ENCODE measurements at regions not wholly inside any gene's neighbourhood (a gene's known extent, or its start where the extent isn't known, plus 50 kb on each side); places are given as distances from the start of the nearest gene placed in this dataset.

DNA sequence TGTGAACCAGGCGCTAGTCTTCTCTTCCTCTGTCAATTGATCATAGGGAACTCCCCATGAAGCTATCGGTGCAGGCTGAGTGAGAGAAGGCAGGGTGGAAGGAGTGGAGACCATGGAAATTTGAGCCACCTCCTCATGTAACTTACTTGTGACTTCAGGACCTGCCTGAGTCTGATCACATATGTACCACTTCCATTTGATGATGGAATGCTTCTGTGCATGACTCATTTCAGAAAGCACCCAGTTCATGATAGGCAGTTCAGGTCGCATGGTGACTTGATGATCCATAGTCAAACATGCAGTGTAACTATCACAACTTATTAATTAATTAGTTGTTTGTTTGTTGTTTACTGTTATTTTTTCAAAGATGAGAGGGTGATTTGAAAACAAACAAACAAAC, 1296.7 kb downstream of the SUCLG1 start:
- H3K4me1 ChIP-seq = no peaks in the 10 kb centered on the region
- no peak overlapping the region for H3K4me3 ChIP-seq
- ATAC-seq (no peak), DNase-seq (no peak)
- no peaks in the 10 kb centered on the region for H3K36me3 ChIP-seq
- H3K9me3 ChIP-seq = no peaks in the 10 kb centered on the region
- H3K27me3 ChIP-seq (ENCODE audit: low read depth) = no peaks in the 10 kb centered on the region
- intact Hi-C loops (cut with DNase I) = no loop called here
- no peak overlapping the region for H3K27ac ChIP-seq
- TF ChIP-seq, protein P1, sequence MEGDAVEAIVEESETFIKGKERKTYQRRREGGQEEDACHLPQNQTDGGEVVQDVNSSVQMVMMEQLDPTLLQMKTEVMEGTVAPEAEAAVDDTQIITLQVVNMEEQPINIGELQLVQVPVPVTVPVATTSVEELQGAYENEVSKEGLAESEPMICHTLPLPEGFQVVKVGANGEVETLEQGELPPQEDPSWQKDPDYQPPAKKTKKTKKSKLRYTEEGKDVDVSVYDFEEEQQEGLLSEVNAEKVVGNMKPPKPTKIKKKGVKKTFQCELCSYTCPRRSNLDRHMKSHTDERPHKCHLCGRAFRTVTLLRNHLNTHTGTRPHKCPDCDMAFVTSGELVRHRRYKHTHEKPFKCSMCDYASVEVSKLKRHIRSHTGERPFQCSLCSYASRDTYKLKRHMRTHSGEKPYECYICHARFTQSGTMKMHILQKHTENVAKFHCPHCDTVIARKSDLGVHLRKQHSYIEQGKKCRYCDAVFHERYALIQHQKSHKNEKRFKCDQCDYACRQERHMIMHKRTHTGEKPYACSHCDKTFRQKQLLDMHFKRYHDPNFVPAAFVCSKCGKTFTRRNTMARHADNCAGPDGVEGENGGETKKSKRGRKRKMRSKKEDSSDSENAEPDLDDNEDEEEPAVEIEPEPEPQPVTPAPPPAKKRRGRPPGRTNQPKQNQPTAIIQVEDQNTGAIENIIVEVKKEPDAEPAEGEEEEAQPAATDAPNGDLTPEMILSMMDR (IDR thresholded peaks at IDR 0.05) = no peak

DNA sequence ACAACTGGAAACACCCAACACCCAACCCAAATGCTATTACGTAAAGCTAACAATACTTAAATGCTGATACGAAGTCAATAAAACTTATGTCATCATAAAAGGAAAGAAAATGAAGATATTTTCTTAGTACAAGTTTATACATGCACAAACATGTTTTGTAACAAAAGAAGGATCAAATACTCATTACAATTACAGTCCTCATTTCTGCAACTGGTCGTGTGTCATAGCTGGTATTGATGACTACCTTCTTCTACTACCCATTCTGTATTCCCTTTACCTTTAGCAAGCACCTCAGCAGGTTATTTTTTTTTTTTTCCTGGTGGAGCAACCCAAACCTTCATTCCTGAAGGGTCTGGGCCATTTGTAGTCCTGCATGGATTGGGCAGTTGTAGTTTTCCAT, 1298.5 kb downstream of the SUCLG1 start:
- H3K4me3 ChIP-seq = no peak overlapping the region
- no peaks in the 10 kb centered on the region for H3K4me1 ChIP-seq
- intact Hi-C loops (cut with DNase I) = no loop called here
- H3K27ac ChIP-seq = no peak overlapping the region
- ATAC-seq = no peak
- no peaks in the 10 kb centered on the region for H3K27me3 ChIP-seq (ENCODE audit: low read depth)
- no peak for DNase-seq
- no peaks in the 10 kb centered on the region for H3K36me3 ChIP-seq
- TF ChIP-seq, protein P1 (IDR thresholded peaks at IDR 0.05) = no peak
- peaks cover 4% of the 10 kb centered on the region for H3K9me3 ChIP-seq

DNA sequence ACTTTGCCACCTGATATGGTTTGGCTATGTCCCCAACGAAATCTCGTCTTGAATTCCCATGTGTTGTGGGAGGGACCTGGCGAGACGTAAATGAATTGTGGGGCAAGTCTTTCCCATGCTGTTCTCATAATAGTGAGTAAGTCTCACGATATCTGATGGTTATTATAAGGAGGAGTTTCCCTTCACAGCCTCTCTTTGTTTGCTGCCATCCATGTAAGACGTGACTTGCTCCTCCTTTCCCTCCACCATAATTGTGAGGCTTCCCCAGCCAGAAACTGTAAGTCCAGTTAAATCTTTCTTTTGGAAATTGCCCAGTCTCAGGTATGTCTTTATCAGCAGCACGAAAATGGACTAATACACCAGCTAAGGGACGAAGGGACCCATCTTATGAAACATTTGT, 1303.3 kb downstream of the SUCLG1 start:
- no peak for DNase-seq
- TF ChIP-seq, protein P1 (IDR thresholded peaks at IDR 0.05) = no peak

DNA sequence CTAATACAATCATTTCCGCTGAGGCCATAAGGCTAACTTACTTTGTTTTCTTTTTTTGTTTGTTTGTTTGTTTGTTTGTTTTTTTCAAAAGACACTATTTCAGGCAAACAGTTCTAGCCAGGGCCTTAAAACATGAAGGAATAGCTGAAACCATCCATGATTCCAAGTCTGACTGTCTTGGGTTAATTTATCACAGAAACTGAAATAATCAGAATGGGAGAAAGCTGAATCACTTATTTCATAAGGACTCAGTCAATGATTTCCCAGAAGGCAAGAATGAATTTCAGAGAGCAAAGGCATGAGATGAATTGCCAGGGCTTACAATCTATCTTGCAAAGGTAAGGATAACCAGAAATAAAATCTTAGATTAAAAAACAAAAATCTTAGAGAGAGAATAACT, 1315.1 kb downstream of the SUCLG1 start:
- H3K4me1 ChIP-seq = no peaks in the 10 kb centered on the region
- H3K27me3 ChIP-seq (ENCODE audit: low read depth) = no peaks in the 10 kb centered on the region
- H3K9me3 ChIP-seq = no peaks in the 10 kb centered on the region
- no peak overlapping the region for H3K27ac ChIP-seq
- TF ChIP-seq, protein P1 (IDR thresholded peaks at IDR 0.05) = no peak
- no peak overlapping the region for H3K4me3 ChIP-seq
- H3K36me3 ChIP-seq = no peaks in the 10 kb centered on the region
- DNase-seq (no peak), ATAC-seq (no peak)
- intact Hi-C loops (cut with DNase I) = no loop called here

More for the DNA sequence above, 1303.3 kb downstream of the SUCLG1 start:
- intact Hi-C loops (cut with DNase I) = no loop called here
- Histone ChIP-seq H3K27me3 (ENCODE audit: low read depth) (no peaks in the 10 kb centered on the region), H3K36me3 (no peaks in the 10 kb centered on the region), H3K27ac (no peak overlapping the region), H3K4me3 (no peak overlapping the region), H3K4me1 (no peaks in the 10 kb centered on the region), H3K9me3 (peaks cover 4% of the 10 kb centered on the region)
- ATAC-seq = no peak

DNA sequence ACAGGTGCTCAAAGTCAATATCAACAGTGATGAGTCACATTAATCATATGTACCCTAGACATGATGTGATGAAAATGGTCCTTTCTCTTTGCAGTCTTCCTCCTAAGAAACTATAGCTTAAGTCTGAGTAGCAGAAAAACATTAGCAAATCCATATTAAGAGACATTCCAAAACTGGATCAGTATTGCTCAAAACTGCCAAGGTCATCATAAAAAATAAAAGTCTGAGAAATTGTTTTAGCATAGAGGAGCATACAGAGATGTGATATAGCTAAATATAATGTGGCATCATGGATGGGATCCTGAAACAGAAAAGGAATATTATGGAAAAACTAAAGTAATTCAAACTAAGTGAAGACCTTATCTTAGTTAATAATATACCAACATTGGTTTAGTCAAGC, 1316.1 kb downstream of the SUCLG1 start:
- DNase-seq (no peak), ATAC-seq (no peak)
- Histone ChIP-seq H3K27ac (no peak overlapping the region), H3K27me3 (ENCODE audit: low read depth) (no peaks in the 10 kb centered on the region), H3K9me3 (no peaks in the 10 kb centered on the region), H3K4me1 (no peaks in the 10 kb centered on the region), H3K4me3 (no peak overlapping the region), H3K36me3 (no peaks in the 10 kb centered on the region)
- intact Hi-C loops (cut with DNase I) = no loop called here
- TF ChIP-seq, protein P1 (IDR thresholded peaks at IDR 0.05) = no peak

DNA sequence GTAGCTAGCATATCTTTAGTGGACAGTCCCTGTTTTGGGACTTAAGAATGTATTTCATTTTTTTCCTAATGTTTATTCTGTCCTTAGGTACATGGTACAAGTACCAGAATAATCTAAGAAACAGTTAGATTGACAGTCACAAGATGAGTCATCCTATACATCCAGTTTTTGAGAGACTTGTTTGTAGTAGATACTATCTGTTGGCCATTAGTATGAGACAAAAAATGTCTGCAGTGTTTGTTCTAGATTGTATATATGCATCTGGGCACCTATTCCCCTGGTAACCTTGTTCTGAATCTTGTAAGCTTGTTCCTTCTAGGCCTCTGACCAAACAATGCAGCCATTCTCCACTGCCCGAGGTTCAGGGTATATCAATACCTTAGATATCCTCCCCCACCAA, 1343.5 kb downstream of the SUCLG1 start:
- TF ChIP-seq, protein P1 (IDR thresholded peaks at IDR 0.05) = no peak
- DNase-seq (no peak), ATAC-seq (no peak)
- Histone ChIP-seq H3K27ac (no peak overlapping the region), H3K4me3 (no peak overlapping the region), H3K9me3 (no peaks in the 10 kb centered on the region), H3K4me1 (no peaks in the 10 kb centered on the region), H3K27me3 (ENCODE audit: low read depth) (no peaks in the 10 kb centered on the region), H3K36me3 (no peaks in the 10 kb centered on the region)
- intact Hi-C loops (cut with DNase I) = no loop called here
